GM12891 (cell line): ENCODE measurements at regions not wholly inside any gene's neighbourhood (a gene's known extent, or its start where the extent isn't known, plus 50 kb on each side); places are given as distances from the start of the nearest gene placed in this dataset.
A peak's percentile ranks its signal among the peaks of the same experiment; 100 is the strongest.

ENCODE experiments used
- DNase-seq: peaks from one replicate; pipeline ENCODE4 v3.0.0; 2011; ENCODE audit warnings: low spot score; ENCODE audit not compliant: insufficient read length
- FAIRE-seq: peaks from 2 replicates; lab custom pipeline; 2011; peaks lifted over from hg19 to GRCh38; lab: Jason Lieb, UNC
- PAX5 ChIP-seq: IDR thresholded peaks from 2 replicates; pipeline ENCODE4 v1.6.1; 2011; ENCODE audit warnings: low read length, moderate library complexity, mild to moderate bottlenecking; ENCODE audit not compliant: insufficient read depth, severe bottlenecking
- POLR2A ChIP-seq: IDR thresholded peaks from 2 replicates; pipeline ENCODE4 v1.6.1; 2011; ENCODE audit warnings: low read depth, low read length, control low read depth
- POLR2AphosphoS5 ChIP-seq: IDR thresholded peaks from 2 replicates; pipeline ENCODE4 v1.6.1; 2011; ENCODE audit warnings: low read depth, low read length, control low read depth
- POU2F2 ChIP-seq: IDR thresholded peaks from 2 replicates; pipeline ENCODE4 v1.6.1; 2011; ENCODE audit warnings: low read depth, mild to moderate bottlenecking, control low read depth, low read length, moderate library complexity
- SPI1 ChIP-seq: IDR thresholded peaks from 2 replicates; pipeline ENCODE4 v1.6.1; 2011; ENCODE audit warnings: low read depth, low read length, control low read depth
- TAF1 ChIP-seq: IDR thresholded peaks from 2 replicates; pipeline ENCODE4 v1.6.1; 2011; ENCODE audit warnings: low read depth, low read length, control low read depth

GRCh38 chr4:11014199-11014598 lies 329.6 kb upstream of the CLNK start:
- no peak for FAIRE-seq
- no peak for TF ChIP-seq POU2F2
- TF ChIP-seq POLR2A, result no peak
- TF ChIP-seq TAF1, result no peak
- DNase-seq, result no peak

GRCh38 chr4:11013094-11013664 lies 328.6 kb upstream of the CLNK start:
- TF ChIP-seq TAF1 (no peak), SPI1 (no peak), POLR2AphosphoS5 (no peak), PAX5 (no peak)
- DNase-seq, result no peak
- peak; percentile 60 for FAIRE-seq

- no peak for DNase-seq
Observed at GRCh38 chr4:11011249-11011648, 326.7 kb upstream of the CLNK start.

GRCh38 chr4:11010624-11011023 lies 326.1 kb upstream of the CLNK start:
- FAIRE-seq (no peak), DNase-seq (no peak)
- TF ChIP-seq POU2F2, result no peak
- no peak for TF ChIP-seq TAF1
- TF ChIP-seq PAX5, result no peak
- TF ChIP-seq SPI1, result no peak
- no peak for TF ChIP-seq POLR2A

More at GRCh38 chr4:11011249-11011648, 326.7 kb upstream of the CLNK start:
- TF ChIP-seq POLR2AphosphoS5 (no peak), PAX5 (no peak), SPI1 (no peak), POLR2A (no peak), POU2F2 (no peak), TAF1 (no peak)
- no peak for FAIRE-seq

GRCh38 chr4:11009281-11009680 lies 324.7 kb upstream of the CLNK start:
- DNase-seq (no peak), FAIRE-seq (no peak)
- TF ChIP-seq POLR2AphosphoS5 (no peak), POU2F2 (no peak), POLR2A (no peak), SPI1 (no peak), TAF1 (no peak), PAX5 (no peak)

GRCh38 chr4:11005300-11005699 lies 320.7 kb upstream of the CLNK start:
- TF ChIP-seq TAF1 (no peak), SPI1 (no peak), POLR2AphosphoS5 (no peak), PAX5 (no peak)
- FAIRE-seq, result no peak
- DNase-seq, result no peak

GRCh38 chr4:11004818-11005217 lies 320.2 kb upstream of the CLNK start:
- FAIRE-seq, result no peak
- TF ChIP-seq SPI1, result no peak
- TF ChIP-seq TAF1, result no peak
- no peak for TF ChIP-seq POU2F2
- TF ChIP-seq POLR2AphosphoS5, result no peak
- no peak for TF ChIP-seq POLR2A
- no peak for TF ChIP-seq PAX5
- DNase-seq, result no peak

- TF ChIP-seq TAF1 (no peak), POU2F2 (no peak), POLR2AphosphoS5 (no peak)
- FAIRE-seq (no peak), DNase-seq (no peak)
Observed at GRCh38 chr4:11002961-11003360, 318.4 kb upstream of the CLNK start.

- FAIRE-seq (no peak), DNase-seq (no peak)
- TF ChIP-seq SPI1 (no peak), POU2F2 (no peak), POLR2A (no peak), PAX5 (no peak), POLR2AphosphoS5 (no peak), TAF1 (no peak)
Observed at GRCh38 chr4:10998846-10999245, 314.3 kb upstream of the CLNK start.

GRCh38 chr4:10984815-10985214 lies 300.2 kb upstream of the CLNK start:
- no peak for FAIRE-seq
- TF ChIP-seq POLR2AphosphoS5 (no peak), TAF1 (no peak), POU2F2 (no peak), SPI1 (no peak), PAX5 (no peak), POLR2A (no peak)
- no peak for DNase-seq
